ENCODE measurements at regions not wholly inside any gene's neighbourhood (a gene's known extent, or its start where the extent isn't known, plus 50 kb on each side); places are given as distances from the start of the nearest gene placed in this dataset.

GRCh38 chr10:21015851-21016250, 118.7 kb upstream of the NEBL start:
- intact Hi-C loops (cut with DNase I; ENCODE audit: low total_unique reads) = no loop called here
- H3K27ac ChIP-seq = no peak overlapping the region
- H3K4me3 ChIP-seq = no peak overlapping the region
- H3K9me3 ChIP-seq = no peaks in the 10 kb centered on the region
- TF ChIP-seq, protein P1, sequence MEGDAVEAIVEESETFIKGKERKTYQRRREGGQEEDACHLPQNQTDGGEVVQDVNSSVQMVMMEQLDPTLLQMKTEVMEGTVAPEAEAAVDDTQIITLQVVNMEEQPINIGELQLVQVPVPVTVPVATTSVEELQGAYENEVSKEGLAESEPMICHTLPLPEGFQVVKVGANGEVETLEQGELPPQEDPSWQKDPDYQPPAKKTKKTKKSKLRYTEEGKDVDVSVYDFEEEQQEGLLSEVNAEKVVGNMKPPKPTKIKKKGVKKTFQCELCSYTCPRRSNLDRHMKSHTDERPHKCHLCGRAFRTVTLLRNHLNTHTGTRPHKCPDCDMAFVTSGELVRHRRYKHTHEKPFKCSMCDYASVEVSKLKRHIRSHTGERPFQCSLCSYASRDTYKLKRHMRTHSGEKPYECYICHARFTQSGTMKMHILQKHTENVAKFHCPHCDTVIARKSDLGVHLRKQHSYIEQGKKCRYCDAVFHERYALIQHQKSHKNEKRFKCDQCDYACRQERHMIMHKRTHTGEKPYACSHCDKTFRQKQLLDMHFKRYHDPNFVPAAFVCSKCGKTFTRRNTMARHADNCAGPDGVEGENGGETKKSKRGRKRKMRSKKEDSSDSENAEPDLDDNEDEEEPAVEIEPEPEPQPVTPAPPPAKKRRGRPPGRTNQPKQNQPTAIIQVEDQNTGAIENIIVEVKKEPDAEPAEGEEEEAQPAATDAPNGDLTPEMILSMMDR (IDR thresholded peaks at IDR 0.05) = no peak
- TF ChIP-seq POLR2A (IDR thresholded peaks at IDR 0.05) = no peak
- TF ChIP-seq POLR2AphosphoS5 (IDR thresholded peaks at IDR 0.05) = no peak
- H3K27me3 ChIP-seq = no peaks in the 10 kb centered on the region
- H3K36me3 ChIP-seq = no peaks in the 10 kb centered on the region
- no peaks in the 10 kb centered on the region for H3K4me1 ChIP-seq
- no peak for DNase-seq (ENCODE audit: low spot score in 2 of 2)

DNA sequence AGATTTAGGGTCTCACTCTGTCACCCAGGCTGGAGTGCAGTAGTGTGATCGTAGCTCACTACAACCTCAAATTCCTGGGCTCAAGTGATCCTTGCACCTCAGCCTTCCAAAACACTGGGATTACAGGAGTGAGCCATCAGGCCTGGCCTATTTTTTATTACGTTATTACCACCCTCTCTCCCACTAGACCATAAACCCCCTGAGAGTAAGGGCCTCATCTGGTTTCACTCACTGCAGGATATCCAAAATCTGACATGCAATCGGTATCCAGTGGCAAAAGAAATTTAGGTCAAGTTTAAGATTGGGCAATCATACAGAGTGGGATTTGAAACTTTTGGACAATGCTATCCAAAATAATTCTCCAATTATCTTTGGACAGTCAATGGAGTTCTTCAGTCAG, 117.0 kb upstream of the NEBL start:
- Histone ChIP-seq H3K27ac (no peak overlapping the region), H3K9me3 (no peaks in the 10 kb centered on the region), H3K4me1 (no peaks in the 10 kb centered on the region), H3K27me3 (no peaks in the 10 kb centered on the region), H3K36me3 (no peaks in the 10 kb centered on the region), H3K4me3 (no peak overlapping the region)
- intact Hi-C loops (cut with DNase I; ENCODE audit: low total_unique reads) = no loop called here
- no peak for DNase-seq (ENCODE audit: low spot score in 2 of 2)
- TF ChIP-seq POLR2A (IDR thresholded peaks at IDR 0.05) (no peak), POLR2AphosphoS5 (IDR thresholded peaks at IDR 0.05) (no peak)
- TF ChIP-seq, protein P1 (IDR thresholded peaks at IDR 0.05) = no peak

DNA sequence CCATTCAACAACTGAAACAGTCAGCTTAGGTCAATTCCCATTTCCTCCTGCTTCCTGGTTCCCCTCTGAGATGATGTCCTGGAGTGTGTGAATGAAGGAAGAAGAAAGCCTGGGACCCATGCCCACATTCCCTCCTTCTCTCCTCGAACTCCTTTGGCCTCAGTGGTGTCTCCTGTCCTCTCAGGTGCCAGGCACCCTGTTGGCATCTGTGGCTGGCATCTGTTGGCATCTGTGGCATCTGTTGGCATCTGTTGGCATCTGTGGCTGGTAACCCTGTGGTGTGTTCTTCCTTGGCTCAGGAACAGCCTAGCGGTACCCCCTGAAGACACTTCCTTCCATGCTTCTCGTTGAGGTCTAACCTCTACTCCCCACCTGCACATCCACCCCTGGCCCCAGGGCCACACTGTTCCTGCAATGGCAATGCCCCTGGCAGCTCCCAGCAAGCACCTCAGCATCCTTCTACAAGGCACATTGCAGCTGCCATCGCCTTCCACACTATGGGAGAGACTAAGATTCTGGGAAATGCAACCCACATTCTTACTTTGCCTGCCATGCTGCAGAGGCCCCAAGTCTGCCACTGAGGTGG, 114.4 kb upstream of the NEBL start:
- no peaks in the 10 kb centered on the region for H3K27me3 ChIP-seq
- TF ChIP-seq, protein P1 (IDR thresholded peaks at IDR 0.05) = no peak
- no peak for TF ChIP-seq POLR2AphosphoS5 (IDR thresholded peaks at IDR 0.05)
- TF ChIP-seq POLR2A (IDR thresholded peaks at IDR 0.05) = no peak
- intact Hi-C loops (cut with DNase I; ENCODE audit: low total_unique reads) = no loop called here
- no peak overlapping the region for H3K27ac ChIP-seq
- no peaks in the 10 kb centered on the region for H3K36me3 ChIP-seq
- H3K4me1 ChIP-seq = no peaks in the 10 kb centered on the region
- no peak for DNase-seq (ENCODE audit: low spot score in 2 of 2)
- no peaks in the 10 kb centered on the region for H3K9me3 ChIP-seq
- no peak overlapping the region for H3K4me3 ChIP-seq

GRCh38 chr10:21010615-21011014, 113.5 kb upstream of the NEBL start:
- TF ChIP-seq POLR2A (IDR thresholded peaks at IDR 0.05) (no peak), POLR2AphosphoS5 (IDR thresholded peaks at IDR 0.05) (no peak)
- TF ChIP-seq, protein P1 (IDR thresholded peaks at IDR 0.05) = no peak
- no peak overlapping the region for H3K4me3 ChIP-seq
- no peaks in the 10 kb centered on the region for H3K27me3 ChIP-seq
- no peak for DNase-seq (ENCODE audit: low spot score in 2 of 2)
- intact Hi-C loops (cut with DNase I; ENCODE audit: low total_unique reads) = no loop called here
- no peak overlapping the region for H3K27ac ChIP-seq
- H3K9me3 ChIP-seq = no peaks in the 10 kb centered on the region
- H3K4me1 ChIP-seq = no peaks in the 10 kb centered on the region
- no peaks in the 10 kb centered on the region for H3K36me3 ChIP-seq

DNA sequence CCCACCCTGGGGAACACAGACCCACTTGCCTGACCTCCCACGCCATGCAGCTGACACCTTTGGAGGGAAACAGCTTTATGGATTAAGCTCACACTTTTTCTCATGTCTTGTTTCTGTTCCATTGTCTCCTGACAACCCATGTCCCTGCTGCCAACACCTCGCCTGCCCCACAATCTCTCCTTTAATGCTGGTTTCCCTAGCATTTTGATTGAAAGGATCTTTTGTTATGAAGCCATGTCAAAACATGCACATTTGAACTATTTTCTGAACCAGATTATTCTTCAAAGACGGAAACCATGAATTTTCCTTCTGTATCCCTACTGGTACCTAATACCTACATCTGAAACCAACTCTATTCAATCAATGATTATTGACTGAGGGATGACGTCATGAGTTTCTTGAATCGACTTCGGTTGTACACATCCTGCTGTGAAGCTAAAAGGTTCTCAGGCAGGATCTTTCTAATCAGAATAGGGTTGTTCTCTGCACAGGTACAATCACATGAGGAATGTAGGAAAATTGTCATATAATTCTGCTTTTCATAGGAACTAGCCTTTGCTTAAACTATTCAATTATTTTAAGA, 106.2 kb upstream of the NEBL start:
- H3K4me1 ChIP-seq = no peaks in the 10 kb centered on the region
- H3K36me3 ChIP-seq = no peaks in the 10 kb centered on the region
- no peak overlapping the region for H3K27ac ChIP-seq
- DNase-seq (ENCODE audit: low spot score in 2 of 2) = no peak
- TF ChIP-seq POLR2AphosphoS5 (IDR thresholded peaks at IDR 0.05) = no peak
- no peak for TF ChIP-seq POLR2A (IDR thresholded peaks at IDR 0.05)
- TF ChIP-seq, protein P1 (IDR thresholded peaks at IDR 0.05) = no peak
- no peak overlapping the region for H3K4me3 ChIP-seq
- intact Hi-C loops (cut with DNase I; ENCODE audit: low total_unique reads) = loop anchor here (5.0 kb wide), 1 partner anchor 66 kb away; no protein-coding TSS in a partner anchor
- no peaks in the 10 kb centered on the region for H3K9me3 ChIP-seq
- H3K27me3 ChIP-seq = no peaks in the 10 kb centered on the region

Measured in breast epithelium (tissue), 4 donors.